ENCODE measurements at regions not wholly inside any gene's neighbourhood (a gene's known extent, or its start where the extent isn't known, plus 50 kb on each side); places are given as distances from the start of the nearest gene placed in this dataset.
"Not testable (repeated sequence)": the region's sequence is repeated elsewhere in the genome, so short reads cannot be mapped to it uniquely, and the experiment has no call there.

DNA sequence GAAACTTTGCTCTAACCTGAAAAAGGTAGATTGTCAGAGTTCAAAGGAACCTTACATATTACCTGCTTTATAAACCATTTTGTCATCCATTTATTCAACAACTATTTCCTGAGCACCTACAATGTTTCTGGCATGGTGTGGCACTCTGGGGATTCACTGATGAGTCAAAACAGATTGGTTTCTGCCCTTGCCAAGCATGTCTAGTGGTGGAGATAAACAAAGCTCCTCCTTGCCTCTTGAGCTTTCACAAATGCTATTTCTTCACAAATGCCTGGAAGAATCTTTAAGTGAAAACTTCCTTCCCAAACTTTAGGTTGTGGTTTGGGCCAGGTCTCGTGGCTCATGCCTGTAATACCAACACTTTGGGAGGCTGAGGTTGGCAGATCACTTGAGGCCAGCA, 85.1 kb upstream of the RELN start:
- no peaks in the 10 kb centered on the region for H3K27me3 ChIP-seq (ENCODE audit: insufficient read depth, low read depth, severe bottlenecking)
- no peaks in the 10 kb centered on the region for H3K36me3 ChIP-seq
- TF ChIP-seq, protein P1, sequence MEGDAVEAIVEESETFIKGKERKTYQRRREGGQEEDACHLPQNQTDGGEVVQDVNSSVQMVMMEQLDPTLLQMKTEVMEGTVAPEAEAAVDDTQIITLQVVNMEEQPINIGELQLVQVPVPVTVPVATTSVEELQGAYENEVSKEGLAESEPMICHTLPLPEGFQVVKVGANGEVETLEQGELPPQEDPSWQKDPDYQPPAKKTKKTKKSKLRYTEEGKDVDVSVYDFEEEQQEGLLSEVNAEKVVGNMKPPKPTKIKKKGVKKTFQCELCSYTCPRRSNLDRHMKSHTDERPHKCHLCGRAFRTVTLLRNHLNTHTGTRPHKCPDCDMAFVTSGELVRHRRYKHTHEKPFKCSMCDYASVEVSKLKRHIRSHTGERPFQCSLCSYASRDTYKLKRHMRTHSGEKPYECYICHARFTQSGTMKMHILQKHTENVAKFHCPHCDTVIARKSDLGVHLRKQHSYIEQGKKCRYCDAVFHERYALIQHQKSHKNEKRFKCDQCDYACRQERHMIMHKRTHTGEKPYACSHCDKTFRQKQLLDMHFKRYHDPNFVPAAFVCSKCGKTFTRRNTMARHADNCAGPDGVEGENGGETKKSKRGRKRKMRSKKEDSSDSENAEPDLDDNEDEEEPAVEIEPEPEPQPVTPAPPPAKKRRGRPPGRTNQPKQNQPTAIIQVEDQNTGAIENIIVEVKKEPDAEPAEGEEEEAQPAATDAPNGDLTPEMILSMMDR (IDR thresholded peaks at IDR 0.05; ENCODE audit: low read depth, low read length) = no peak
- H3K4me3 ChIP-seq (ENCODE audit: low read depth, low read length) = no peak overlapping the region
- H3K27ac ChIP-seq = no peak overlapping the region
- H3K9me3 ChIP-seq (ENCODE audit: severe bottlenecking) = no peaks in the 10 kb centered on the region
- DNase-seq = no peak

DNA sequence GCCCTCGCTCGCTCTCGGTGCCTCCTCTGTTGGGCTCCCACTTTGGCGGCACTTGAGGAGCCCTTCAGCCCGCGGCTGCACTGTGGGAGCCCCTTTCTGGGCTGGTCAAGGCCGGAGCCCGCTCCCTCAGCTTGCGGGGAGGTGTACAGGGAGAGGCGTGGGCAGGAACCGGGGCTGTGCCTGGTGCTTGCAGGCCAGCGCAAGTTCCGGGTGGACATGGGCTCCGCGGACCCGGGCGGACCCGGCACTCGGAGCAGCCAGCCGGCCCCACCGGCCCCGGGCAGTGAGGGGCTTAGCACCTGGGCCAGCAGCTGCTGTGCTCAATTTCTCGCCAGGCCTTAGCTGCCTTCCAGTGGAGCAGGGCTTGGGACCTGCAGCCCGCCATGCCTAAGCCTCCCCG, 82.2 kb upstream of the RELN start:
- H3K4me3 ChIP-seq (ENCODE audit: low read depth, low read length); H3K36me3 ChIP-seq; H3K27ac ChIP-seq; H3K9me3 ChIP-seq (ENCODE audit: severe bottlenecking); DNase-seq; H3K27me3 ChIP-seq (ENCODE audit: insufficient read depth, low read depth, severe bottlenecking): not testable (repeated sequence)

DNA sequence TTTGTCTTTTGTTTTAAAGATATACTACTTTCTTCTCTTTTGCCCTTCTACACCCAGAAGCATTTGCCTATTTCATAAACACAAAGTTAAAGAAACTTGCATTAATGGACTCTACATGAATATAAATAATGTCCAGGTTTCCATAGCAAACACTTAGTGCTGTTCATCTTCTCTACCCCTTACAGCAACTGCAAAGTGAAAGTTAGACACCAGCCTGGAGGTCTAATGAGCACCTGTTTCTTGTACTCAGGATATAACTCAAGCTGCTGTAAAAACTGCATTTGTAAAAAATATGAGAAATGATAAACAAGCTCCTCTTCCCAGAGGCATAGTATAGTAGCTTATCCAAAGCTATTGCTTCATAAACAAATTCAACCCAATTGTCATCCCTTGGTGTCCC, 76.0 kb upstream of the RELN start:
- Histone ChIP-seq H3K27ac (no peak overlapping the region), H3K27me3 (ENCODE audit: insufficient read depth, low read depth, severe bottlenecking) (no peaks in the 10 kb centered on the region), H3K36me3 (no peaks in the 10 kb centered on the region), H3K4me3 (ENCODE audit: low read depth, low read length) (no peak overlapping the region), H3K9me3 (ENCODE audit: severe bottlenecking) (no peaks in the 10 kb centered on the region)
- DNase-seq = no peak
- TF ChIP-seq, protein P1 (IDR thresholded peaks at IDR 0.05; ENCODE audit: low read depth, low read length) = no peak

DNA sequence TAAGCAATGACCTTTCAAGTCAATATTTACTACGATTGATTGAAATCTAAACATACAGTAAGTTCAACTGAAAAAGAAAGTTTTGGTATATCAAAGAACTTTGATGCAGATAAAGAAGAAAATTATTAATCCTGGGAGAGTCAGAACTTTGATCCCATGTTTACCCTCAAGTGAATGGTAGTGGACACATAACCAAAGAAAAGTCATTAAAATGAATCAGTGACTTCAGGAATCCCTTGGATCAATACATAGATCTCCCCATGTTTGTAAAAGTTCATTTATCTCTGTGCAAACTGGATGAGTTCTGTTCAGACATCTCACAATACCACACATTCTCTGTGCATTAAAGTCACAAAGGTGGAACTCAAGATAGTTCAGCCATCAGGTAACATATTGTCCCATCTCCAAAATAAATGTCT, 75.5 kb upstream of the RELN start:
- Histone ChIP-seq H3K36me3 (no peaks in the 10 kb centered on the region), H3K27me3 (ENCODE audit: insufficient read depth, low read depth, severe bottlenecking) (no peaks in the 10 kb centered on the region), H3K27ac (no peak overlapping the region), H3K9me3 (ENCODE audit: severe bottlenecking) (no peaks in the 10 kb centered on the region), H3K4me3 (ENCODE audit: low read depth, low read length) (no peak overlapping the region)
- TF ChIP-seq, protein P1 (IDR thresholded peaks at IDR 0.05; ENCODE audit: low read depth, low read length) = no peak
- DNase-seq = no peak

DNA sequence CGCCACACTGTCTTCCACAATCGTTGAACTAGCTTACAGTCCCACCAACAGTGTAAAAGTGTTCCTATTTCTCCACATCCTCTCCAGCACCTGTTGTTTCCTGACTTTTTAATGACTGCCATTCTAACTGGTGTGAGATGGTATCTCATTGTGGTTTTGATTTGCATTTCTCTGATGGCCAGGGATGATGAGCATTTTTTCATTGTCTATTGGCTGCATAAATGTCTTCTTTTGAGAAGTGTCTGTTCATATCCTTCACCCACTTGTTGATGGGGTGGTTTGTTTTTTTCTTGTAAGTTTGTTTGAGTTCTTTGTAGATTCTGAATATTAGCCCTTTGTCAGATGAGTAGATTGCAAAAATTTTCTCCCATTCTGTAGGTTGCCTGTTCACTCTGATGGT, 74.3 kb upstream of the RELN start:
- H3K36me3 ChIP-seq; DNase-seq; H3K27me3 ChIP-seq (ENCODE audit: insufficient read depth, low read depth, severe bottlenecking): not testable (repeated sequence)

DNA sequence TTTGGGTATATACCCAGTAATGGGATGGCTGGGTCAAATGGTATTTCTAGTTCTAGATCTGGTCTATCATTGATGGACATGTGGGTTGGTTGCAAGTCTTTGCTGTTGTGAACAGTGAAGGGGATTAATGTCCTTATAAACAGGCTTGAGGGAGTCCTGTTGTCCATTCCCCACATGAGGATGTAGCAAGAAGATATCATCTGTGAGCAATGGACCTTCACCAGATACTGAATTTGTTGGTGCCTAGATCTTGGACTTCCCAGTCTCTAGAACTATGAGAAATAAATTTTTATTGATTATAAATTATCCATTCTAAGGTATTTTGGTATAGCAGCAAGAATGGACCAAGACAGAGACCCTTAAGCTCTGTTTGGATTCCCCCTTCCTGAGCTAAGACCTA, 72.2 kb upstream of the RELN start:
- Histone ChIP-seq H3K27ac (no peak overlapping the region), H3K27me3 (ENCODE audit: insufficient read depth, low read depth, severe bottlenecking) (no peaks in the 10 kb centered on the region), H3K36me3 (no peaks in the 10 kb centered on the region), H3K4me3 (ENCODE audit: low read depth, low read length) (no peak overlapping the region), H3K9me3 (ENCODE audit: severe bottlenecking) (no peaks in the 10 kb centered on the region)
- TF ChIP-seq, protein P1 (IDR thresholded peaks at IDR 0.05; ENCODE audit: low read depth, low read length) = no peak
- DNase-seq = no peak

More for the DNA sequence above, 74.3 kb upstream of the RELN start:
- not testable (repeated sequence) for H3K9me3 ChIP-seq (ENCODE audit: severe bottlenecking); H3K4me3 ChIP-seq (ENCODE audit: low read depth, low read length); H3K27ac ChIP-seq

DNA sequence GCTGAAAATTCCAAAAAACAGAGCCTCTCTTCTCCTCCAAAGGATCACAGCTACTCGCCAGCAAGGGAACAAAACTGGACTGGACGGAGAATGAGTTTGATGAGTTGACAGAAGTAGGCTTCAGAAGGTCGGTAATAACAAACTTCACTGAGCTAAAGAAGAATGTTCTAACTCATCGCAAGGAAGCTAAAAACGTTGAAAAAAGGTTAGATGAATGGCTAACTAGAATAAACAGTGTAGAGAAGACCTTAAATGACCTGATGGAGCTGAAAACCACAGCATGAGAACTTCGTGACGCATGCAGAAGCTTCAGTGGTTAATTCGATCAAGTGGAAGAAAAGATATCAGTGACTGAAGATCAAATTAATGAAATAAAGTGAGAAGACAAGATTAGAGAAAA, 70.4 kb upstream of the RELN start:
- not testable (repeated sequence) for H3K27ac ChIP-seq; H3K36me3 ChIP-seq; H3K4me3 ChIP-seq (ENCODE audit: low read depth, low read length); DNase-seq; H3K27me3 ChIP-seq (ENCODE audit: insufficient read depth, low read depth, severe bottlenecking); H3K9me3 ChIP-seq (ENCODE audit: severe bottlenecking)
